ENCODE measurements at regions not wholly inside any gene's neighbourhood (a gene's known extent, or its start where the extent isn't known, plus 50 kb on each side); places are given as distances from the start of the nearest gene placed in this dataset.

- TF ChIP-seq CTCF (IDR thresholded peaks at IDR 0.05) (no peak), POLR2AphosphoS5 (IDR thresholded peaks at IDR 0.05) (no peak), EP300 (IDR thresholded peaks at IDR 0.05; ENCODE audit: low read depth) (no peak), POLR2A (IDR thresholded peaks at IDR 0.05) (no peak)
Observed at GRCh38 chr5:166910995-166911394, 1380.5 kb upstream of the WWC1 start.

All from transverse colon (tissue), 4 donors.